Naive thymus-derived CD4-positive, alpha-beta T cell (primary cell): ENCODE measurements at regions not wholly inside any gene's neighbourhood (a gene's known extent, or its start where the extent isn't known, plus 50 kb on each side); places are given as distances from the start of the nearest gene placed in this dataset.

Source experiments
- ATAC-seq: fragments of 150-1000 bp; cut with Tn5 transposase; 2 replicates; pipeline ENCODE4 v1.10.0; 2021; ENCODE audit warnings: mild to moderate bottlenecking, moderate library complexity
- CTCF ChIA-PET: fragments of 350-600 bp; sonication (Branson Sonifier 250); formaldehyde crosslinking; loops from one replicate; lab custom pipeline; 2021; ENCODE audit warnings: antibody characterized with exemption; lab: Charles Lee
- POLR2A ChIA-PET: fragments of 350-600 bp; sonication (Branson Sonifier 250); formaldehyde crosslinking; loops from one replicate; lab custom pipeline; 2021; ENCODE audit warnings: antibody characterized with exemption, inconsistent platforms; lab: Charles Lee
- DNase-seq, 9 donors: peaks; one replicate each; pipeline versions ENCODE4 v3.0.0 to v3.0.0-alpha.2; 2020 to 2022; ENCODE audit warnings: mixed read lengths in 1 of 9
- H3K27ac ChIP-seq: one replicate; pipeline ENCODE4 v1.7.0; 2013; ENCODE audit warnings: mild to moderate bottlenecking, low read depth, low read length, moderate library complexity
- H3K27me3 ChIP-seq, 2 donors: one replicate each; pipeline ENCODE4 v1.7.0; 2013; ENCODE audit warnings: low read length in 2 of 2, mild to moderate bottlenecking in 2 of 2, moderate library complexity in 2 of 2; ENCODE audit not compliant: control insufficient read depth in 2 of 2, insufficient read depth in 2 of 2
- H3K36me3 ChIP-seq, 3 experiments: 1 replicate in 2 of 3; 2 replicates in 1 of 3; pipeline ENCODE4 v1.7.0; 2013; ENCODE audit warnings: low read length in 3 of 3, mild to moderate bottlenecking in 3 of 3, moderate library complexity in 1 of 3; ENCODE audit not compliant: insufficient read depth in 3 of 3, control insufficient read depth in 2 of 3
- H3K4me1 ChIP-seq, 2 donors: one replicate each; pipeline ENCODE4 v1.7.0; 2013; ENCODE audit warnings: low read length in 2 of 2, mild to moderate bottlenecking in 2 of 2, moderate library complexity in 1 of 2; ENCODE audit not compliant: control insufficient read depth in 2 of 2, insufficient read depth in 2 of 2
- H3K4me3 ChIP-seq: 2 replicates; pipeline ENCODE4 v1.7.0; 2013; ENCODE audit warnings: mild to moderate bottlenecking, low read length
- H3K9me3 ChIP-seq, 3 experiments: 1 replicate in 2 of 3; 2 replicates in 1 of 3; pipeline ENCODE4 v1.7.0; 2013; ENCODE audit warnings: low read length in 3 of 3; ENCODE audit not compliant: control insufficient read depth in 2 of 3
- H3K27ac Mint-ChIP-seq, 9 donors: one replicate each; pipeline ENCODE4 v1.8.0; 2020 to 2022; ENCODE audit warnings: mixed read lengths in 9 of 9, mild to moderate bottlenecking in 8 of 9, moderate library complexity in 5 of 9, inconsistent platforms in 2 of 9
- H3K27me3 Mint-ChIP-seq, 5 donors: one replicate each; pipeline ENCODE4 v1.8.0; 2021 to 2022; ENCODE audit warnings: mixed read lengths in 5 of 5, mild to moderate bottlenecking in 1 of 5
- H3K36me3 Mint-ChIP-seq, 5 donors: one replicate each; pipeline ENCODE4 v1.8.0; 2020 to 2022; ENCODE audit warnings: mixed read lengths in 5 of 5, mild to moderate bottlenecking in 3 of 5, inconsistent platforms in 1 of 5
- H3K4me1 Mint-ChIP-seq, 7 donors: one replicate each; pipeline ENCODE4 v1.8.0; 2020 to 2022; ENCODE audit warnings: mixed read lengths in 7 of 7, mild to moderate bottlenecking in 3 of 7, inconsistent platforms in 1 of 7
- H3K4me3 Mint-ChIP-seq, 10 donors: one replicate each; pipeline ENCODE4 v1.8.0; 2020 to 2022; ENCODE audit warnings: mild to moderate bottlenecking in 10 of 10, mixed read lengths in 10 of 10, moderate library complexity in 6 of 10, inconsistent platforms in 2 of 10
- H3K9me3 Mint-ChIP-seq, 11 donors: one replicate each; pipeline ENCODE4 v1.8.0; 2020 to 2022; ENCODE audit warnings: mixed read lengths in 11 of 11, mild to moderate bottlenecking in 4 of 11, inconsistent platforms in 1 of 11, moderate library complexity in 1 of 11
- intact Hi-C, 2 donors: fragments of 100-400 bp; cut with micrococcal nuclease; formaldehyde crosslinking; loops; one replicate each; pipeline ENCODE4 v1.15.1; 2023

GRCh38 chr16:52386694-52387093 lies 160.2 kb downstream of the TOX3 start:
- intact Hi-C loops: no loop called here

GRCh38 chr16:52384378-52384777 lies 162.6 kb downstream of the TOX3 start:
- no peaks in the 10 kb centered on the region for H3K4me1 Mint-ChIP-seq
- Histone ChIP-seq H3K27ac (no peak overlapping the region), H3K4me1 (no peaks in the 10 kb centered on the region), H3K4me3 (no peak overlapping the region), H3K36me3 (no peaks in the 10 kb centered on the region), H3K27me3 (no peaks in the 10 kb centered on the region), H3K9me3 (peaks cover 0 to 11% (median 0%) of the 10 kb centered on the region in 3 experiments)
- peaks cover 4 to 20% (median 7%) of the 10 kb centered on the region in 11 donors for H3K9me3 Mint-ChIP-seq
- no peak overlapping the region for H3K4me3 Mint-ChIP-seq
- DNase-seq (no peak), ATAC-seq (no peak)
- H3K27me3 Mint-ChIP-seq: no peaks in the 10 kb centered on the region
- ChIA-PET CTCF (no interaction called here), POLR2A (no interaction called here)
- H3K36me3 Mint-ChIP-seq: no peaks in the 10 kb centered on the region
- intact Hi-C loops: no loop called here
- H3K27ac Mint-ChIP-seq: no peak overlapping the region

More at GRCh38 chr16:52386694-52387093, 160.2 kb downstream of the TOX3 start:
- Histone ChIP-seq H3K27ac (no peak overlapping the region), H3K27me3 (no peaks in the 10 kb centered on the region), H3K4me1 (no peaks in the 10 kb centered on the region), H3K9me3 (peaks cover 0 to 11% (median 0%) of the 10 kb centered on the region in 3 experiments), H3K36me3 (no peaks in the 10 kb centered on the region), H3K4me3 (no peak overlapping the region)
- ATAC-seq (no peak), DNase-seq (no peak)
- H3K4me1 Mint-ChIP-seq: no peaks in the 10 kb centered on the region
- ChIA-PET CTCF (interaction anchor here (0.6 kb wide), 1 partner anchor 10 kb away, joined by 4 read pairs; no protein-coding TSS in a partner anchor), POLR2A (no interaction called here)
- no peak overlapping the region for H3K4me3 Mint-ChIP-seq
- peaks cover 3 to 28% (median 9%) of the 10 kb centered on the region in 11 donors for H3K9me3 Mint-ChIP-seq
- no peak overlapping the region for H3K27ac Mint-ChIP-seq
- H3K27me3 Mint-ChIP-seq: no peaks in the 10 kb centered on the region
- no peaks in the 10 kb centered on the region for H3K36me3 Mint-ChIP-seq

- ChIA-PET CTCF (no interaction called here), POLR2A (no interaction called here)
- Mint-ChIP-seq H3K27me3 (no peaks in the 10 kb centered on the region), H3K36me3 (no peaks in the 10 kb centered on the region), H3K9me3 (peaks cover 4 to 17% (median 7%) of the 10 kb centered on the region in 11 donors), H3K27ac (peak overlapping the region in 1 of 9 donors; percentile 28), H3K4me1 (no peaks in the 10 kb centered on the region), H3K4me3 (no peak overlapping the region)
- H3K27ac ChIP-seq: no peak overlapping the region
- peaks cover 0 to 11% (median 0%) of the 10 kb centered on the region in 3 experiments for H3K9me3 ChIP-seq
- no peaks in the 10 kb centered on the region for H3K4me1 ChIP-seq
- DNase-seq: no peak
- H3K4me3 ChIP-seq: no peak overlapping the region
- H3K27me3 ChIP-seq: no peaks in the 10 kb centered on the region
- ATAC-seq: no peak
- intact Hi-C loops: no loop called here
- H3K36me3 ChIP-seq: no peaks in the 10 kb centered on the region
Observed at GRCh38 chr16:52383640-52384292, 163.2 kb downstream of the TOX3 start.

- no peak for DNase-seq
- Mint-ChIP-seq H3K27me3 (no peaks in the 10 kb centered on the region), H3K27ac (no peak overlapping the region), H3K4me1 (no peaks in the 10 kb centered on the region), H3K36me3 (no peaks in the 10 kb centered on the region), H3K4me3 (no peak overlapping the region), H3K9me3 (peaks cover 2 to 17% (median 8%) of the 10 kb centered on the region in 11 donors)
- ChIA-PET CTCF (no interaction called here), POLR2A (no interaction called here)
- H3K4me1 ChIP-seq: no peaks in the 10 kb centered on the region
- no peaks in the 10 kb centered on the region for H3K27me3 ChIP-seq
- peaks cover 0 to 11% (median 0%) of the 10 kb centered on the region in 3 experiments for H3K9me3 ChIP-seq
- intact Hi-C loops: no loop called here
- ATAC-seq: no peak
- no peak overlapping the region for H3K4me3 ChIP-seq
- no peaks in the 10 kb centered on the region for H3K36me3 ChIP-seq
- H3K27ac ChIP-seq: no peak overlapping the region
Observed at GRCh38 chr16:52383119-52383518, 163.8 kb downstream of the TOX3 start.

GRCh38 chr16:52379551-52379950 lies 167.4 kb downstream of the TOX3 start:
- no peak overlapping the region for H3K27ac Mint-ChIP-seq
- intact Hi-C loops: no loop called here
- no peak overlapping the region for H3K4me3 Mint-ChIP-seq
- Histone ChIP-seq H3K36me3 (no peaks in the 10 kb centered on the region), H3K27ac (no peak overlapping the region), H3K27me3 (no peaks in the 10 kb centered on the region), H3K4me1 (no peaks in the 10 kb centered on the region), H3K4me3 (no peak overlapping the region), H3K9me3 (peaks cover 0 to 6% (median 0%) of the 10 kb centered on the region in 3 experiments)
- no peaks in the 10 kb centered on the region for H3K36me3 Mint-ChIP-seq
- ATAC-seq (no peak), DNase-seq (no peak)
- H3K27me3 Mint-ChIP-seq: no peaks in the 10 kb centered on the region
- CTCF ChIA-PET: no interaction called here
- POLR2A ChIA-PET: no interaction called here
- H3K4me1 Mint-ChIP-seq: no peaks in the 10 kb centered on the region
- H3K9me3 Mint-ChIP-seq: peaks cover 4 to 21% (median 10%) of the 10 kb centered on the region in 11 donors

- H3K4me3 Mint-ChIP-seq: no peak overlapping the region
- no peaks in the 10 kb centered on the region for H3K27me3 ChIP-seq
- intact Hi-C loops: no loop called here
- no peak overlapping the region for H3K27ac ChIP-seq
- CTCF ChIA-PET: interaction anchor here (0.7 kb wide), 2 partner anchors 10 to 76 kb away, joined by 3 to 4 read pairs; no protein-coding TSS in a partner anchor
- peaks cover 4 to 15% (median 6%) of the 10 kb centered on the region in 11 donors for H3K9me3 Mint-ChIP-seq
- H3K4me1 ChIP-seq: no peaks in the 10 kb centered on the region
- H3K27me3 Mint-ChIP-seq: no peaks in the 10 kb centered on the region
- no peaks in the 10 kb centered on the region for H3K4me1 Mint-ChIP-seq
- H3K4me3 ChIP-seq: no peak overlapping the region
- no peaks in the 10 kb centered on the region for H3K36me3 Mint-ChIP-seq
- POLR2A ChIA-PET: no interaction called here
- DNase-seq: no peak
- no peaks in the 10 kb centered on the region for H3K36me3 ChIP-seq
- H3K9me3 ChIP-seq: no peaks in the 10 kb centered on the region
- no peak for ATAC-seq
- H3K27ac Mint-ChIP-seq: no peak overlapping the region
Observed at GRCh38 chr16:52376676-52377280, 170.2 kb downstream of the TOX3 start.

- Histone ChIP-seq H3K27ac (no peak overlapping the region), H3K36me3 (no peaks in the 10 kb centered on the region), H3K4me1 (no peaks in the 10 kb centered on the region), H3K9me3 (no peaks in the 10 kb centered on the region), H3K27me3 (no peaks in the 10 kb centered on the region), H3K4me3 (no peak overlapping the region)
- no peak overlapping the region for H3K27ac Mint-ChIP-seq
- ATAC-seq: no peak
- H3K27me3 Mint-ChIP-seq: no peaks in the 10 kb centered on the region
- POLR2A ChIA-PET: no interaction called here
- no peaks in the 10 kb centered on the region for H3K36me3 Mint-ChIP-seq
- H3K4me1 Mint-ChIP-seq: no peaks in the 10 kb centered on the region
- CTCF ChIA-PET: no interaction called here
- H3K9me3 Mint-ChIP-seq: peaks cover 2 to 14% (median 7%) of the 10 kb centered on the region in 11 donors
- intact Hi-C loops: no loop called here
- DNase-seq: no peak
- H3K4me3 Mint-ChIP-seq: no peak overlapping the region
Observed at GRCh38 chr16:52372313-52372712, 174.6 kb downstream of the TOX3 start.
